Spleen (tissue), 7 donors: ENCODE measurements at regions not wholly inside any gene's neighbourhood (a gene's known extent, or its start where the extent isn't known, plus 50 kb on each side); places are given as distances from the start of the nearest gene placed in this dataset.

Experiments
- POLR2AphosphoS5 ChIP-seq, 3 donors: sonication (generic); formaldehyde crosslinking; IDR thresholded peaks; one replicate each; pipeline ENCODE4 v1.5.1; 2017; ENCODE audit warnings: antibody characterized with exemption in 3 of 3
- TF ChIP-seq, protein P1 (sequence below), 11 experiments: fragments of 200-600 bp in 7 of 11; fragments of 450-650 bp in 4 of 11; sonication (generic) in 4 of 11; IDR thresholded peaks in 8 of 11; conservative IDR thresholded peaks in 3 of 11; 1 replicate in 7 of 11; 2 replicates in 4 of 11; pipeline versions ENCODE4 v1.4.0 to v1.8.0; 2016 to 2021; ENCODE audit warnings: antibody characterized with exemption in 11 of 11, inconsistent platforms in 4 of 11, mild to moderate bottlenecking in 1 of 11
- donor health status: DM: no; HTN: no; CAD: no; lungs with moderate emphysema.
- donor health status: DM: no; HTN: no; CAD: no.
- donor health status: DM: no; HTN: no; CAD: no.

DNA sequence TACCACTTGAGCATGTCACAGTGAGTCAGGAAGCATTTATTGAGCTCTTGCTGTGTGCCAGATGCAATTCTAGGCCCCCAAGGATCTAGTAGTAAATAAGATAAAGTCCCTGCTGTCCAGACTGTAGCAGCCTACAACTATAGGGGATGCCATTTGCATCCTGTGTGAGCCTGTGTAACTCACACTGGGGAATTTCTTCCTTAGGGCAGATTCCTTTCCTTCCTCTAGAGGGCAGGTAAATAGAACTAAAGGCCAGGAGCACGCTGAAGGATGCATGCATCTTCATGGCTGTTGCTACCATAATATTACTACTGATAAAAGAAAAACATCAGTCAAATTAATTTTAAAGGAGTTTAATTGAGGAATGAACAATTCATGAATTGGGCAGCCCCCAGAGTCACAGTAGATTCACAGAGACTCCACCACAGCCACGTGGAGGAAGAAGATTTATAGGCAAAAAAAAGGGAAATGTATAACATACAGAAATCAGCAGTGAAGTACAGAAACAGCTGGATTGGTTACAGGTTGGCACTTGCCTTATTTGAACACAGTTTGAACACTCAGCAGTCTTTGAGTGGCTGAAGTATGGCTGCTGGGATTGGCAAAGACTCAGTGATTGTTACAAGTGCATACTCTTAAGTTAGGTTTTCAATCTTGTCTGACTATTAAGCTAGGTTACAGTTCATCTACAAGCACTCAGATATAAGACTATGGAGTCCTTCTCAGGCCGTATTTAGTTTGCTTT, 98.9 kb downstream of the ACTL7B start:
- TF ChIP-seq, protein P1, sequence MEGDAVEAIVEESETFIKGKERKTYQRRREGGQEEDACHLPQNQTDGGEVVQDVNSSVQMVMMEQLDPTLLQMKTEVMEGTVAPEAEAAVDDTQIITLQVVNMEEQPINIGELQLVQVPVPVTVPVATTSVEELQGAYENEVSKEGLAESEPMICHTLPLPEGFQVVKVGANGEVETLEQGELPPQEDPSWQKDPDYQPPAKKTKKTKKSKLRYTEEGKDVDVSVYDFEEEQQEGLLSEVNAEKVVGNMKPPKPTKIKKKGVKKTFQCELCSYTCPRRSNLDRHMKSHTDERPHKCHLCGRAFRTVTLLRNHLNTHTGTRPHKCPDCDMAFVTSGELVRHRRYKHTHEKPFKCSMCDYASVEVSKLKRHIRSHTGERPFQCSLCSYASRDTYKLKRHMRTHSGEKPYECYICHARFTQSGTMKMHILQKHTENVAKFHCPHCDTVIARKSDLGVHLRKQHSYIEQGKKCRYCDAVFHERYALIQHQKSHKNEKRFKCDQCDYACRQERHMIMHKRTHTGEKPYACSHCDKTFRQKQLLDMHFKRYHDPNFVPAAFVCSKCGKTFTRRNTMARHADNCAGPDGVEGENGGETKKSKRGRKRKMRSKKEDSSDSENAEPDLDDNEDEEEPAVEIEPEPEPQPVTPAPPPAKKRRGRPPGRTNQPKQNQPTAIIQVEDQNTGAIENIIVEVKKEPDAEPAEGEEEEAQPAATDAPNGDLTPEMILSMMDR (IDR thresholded peaks at IDR 0.05 in 8 of 11, conservative IDR thresholded peaks at IDR 0.05 in 3 of 11), result no peak
- TF ChIP-seq POLR2AphosphoS5 (IDR thresholded peaks at IDR 0.05), result no peak
